ENCODE measurements at regions not wholly inside any gene's neighbourhood (a gene's known extent, or its start where the extent isn't known, plus 50 kb on each side); places are given as distances from the start of the nearest gene placed in this dataset.

DNA sequence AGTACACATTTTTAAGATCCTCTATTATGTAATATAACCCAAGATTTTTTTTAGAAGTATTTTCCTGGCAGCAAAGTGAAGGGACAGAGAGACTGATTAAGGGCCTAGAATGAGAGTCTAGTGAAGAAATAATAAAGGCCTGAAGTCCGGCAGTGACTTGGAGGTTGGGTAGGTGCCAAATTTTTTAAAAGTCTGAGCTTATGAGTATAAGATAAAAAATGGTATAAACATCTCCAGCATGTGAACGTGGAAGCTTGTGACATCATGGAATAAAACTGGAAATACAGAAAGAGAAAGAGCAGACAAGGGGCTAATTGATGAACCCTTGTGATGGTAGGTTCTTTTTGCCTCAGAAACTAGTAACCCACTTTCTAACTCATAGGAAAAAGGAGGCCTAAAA, 174.6 kb downstream of the SUCLA2 start:
- no peak for TF ChIP-seq ZFX (IDR thresholded peaks at IDR 0.05; ENCODE audit: borderline replicate concordance)
- TF ChIP-seq, protein P1, sequence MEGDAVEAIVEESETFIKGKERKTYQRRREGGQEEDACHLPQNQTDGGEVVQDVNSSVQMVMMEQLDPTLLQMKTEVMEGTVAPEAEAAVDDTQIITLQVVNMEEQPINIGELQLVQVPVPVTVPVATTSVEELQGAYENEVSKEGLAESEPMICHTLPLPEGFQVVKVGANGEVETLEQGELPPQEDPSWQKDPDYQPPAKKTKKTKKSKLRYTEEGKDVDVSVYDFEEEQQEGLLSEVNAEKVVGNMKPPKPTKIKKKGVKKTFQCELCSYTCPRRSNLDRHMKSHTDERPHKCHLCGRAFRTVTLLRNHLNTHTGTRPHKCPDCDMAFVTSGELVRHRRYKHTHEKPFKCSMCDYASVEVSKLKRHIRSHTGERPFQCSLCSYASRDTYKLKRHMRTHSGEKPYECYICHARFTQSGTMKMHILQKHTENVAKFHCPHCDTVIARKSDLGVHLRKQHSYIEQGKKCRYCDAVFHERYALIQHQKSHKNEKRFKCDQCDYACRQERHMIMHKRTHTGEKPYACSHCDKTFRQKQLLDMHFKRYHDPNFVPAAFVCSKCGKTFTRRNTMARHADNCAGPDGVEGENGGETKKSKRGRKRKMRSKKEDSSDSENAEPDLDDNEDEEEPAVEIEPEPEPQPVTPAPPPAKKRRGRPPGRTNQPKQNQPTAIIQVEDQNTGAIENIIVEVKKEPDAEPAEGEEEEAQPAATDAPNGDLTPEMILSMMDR (IDR thresholded peaks at IDR 0.05) = no peak
- no peak overlapping the region for H3K27ac ChIP-seq

DNA sequence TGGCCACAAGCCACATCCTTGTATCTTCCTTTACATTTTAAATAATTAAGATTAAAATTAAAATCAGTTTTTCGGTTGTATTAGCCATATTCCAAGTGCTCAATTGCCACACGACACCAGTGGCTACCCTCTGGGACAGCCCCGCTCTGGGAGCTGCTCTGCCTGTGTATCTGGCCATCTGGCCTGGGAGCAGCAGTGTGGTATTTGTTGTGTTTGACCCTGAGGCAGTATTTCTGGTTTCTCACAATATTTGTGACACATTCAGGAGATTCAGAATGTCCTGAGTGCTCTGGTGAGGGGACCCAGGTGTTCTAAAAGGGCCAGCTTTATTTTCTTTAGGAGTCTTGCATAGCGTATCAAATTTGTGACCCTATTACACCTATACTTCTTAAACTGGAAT, 179.0 kb downstream of the SUCLA2 start:
- H3K27ac ChIP-seq = no peak overlapping the region
- no peak for TF ChIP-seq ZFX (IDR thresholded peaks at IDR 0.05; ENCODE audit: borderline replicate concordance)
- TF ChIP-seq, protein P1 (IDR thresholded peaks at IDR 0.05) = no peak

DNA sequence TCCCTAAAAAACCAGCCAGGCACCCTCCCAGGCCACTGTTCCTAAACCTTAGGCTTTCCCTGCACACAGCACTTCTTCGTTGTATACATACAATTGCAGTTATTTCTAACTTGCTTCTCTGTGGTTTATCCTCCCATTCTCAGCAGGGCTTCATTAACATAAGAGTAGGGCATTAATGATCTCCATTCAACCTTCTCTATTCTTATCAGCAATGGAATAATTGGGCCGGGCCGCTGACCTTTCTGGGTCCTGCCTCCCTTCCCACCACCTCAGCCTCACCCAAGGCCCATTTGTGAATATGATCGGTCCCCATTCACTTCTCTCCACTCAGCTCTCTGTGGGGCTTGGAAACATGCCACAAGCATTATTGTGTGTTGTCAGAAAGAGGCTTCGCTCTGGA, 184.2 kb downstream of the SUCLA2 start:
- no peak for TF ChIP-seq ZFX (IDR thresholded peaks at IDR 0.05; ENCODE audit: borderline replicate concordance)
- TF ChIP-seq, protein P1 (IDR thresholded peaks at IDR 0.05) = no peak
- H3K27ac ChIP-seq = no peak overlapping the region

DNA sequence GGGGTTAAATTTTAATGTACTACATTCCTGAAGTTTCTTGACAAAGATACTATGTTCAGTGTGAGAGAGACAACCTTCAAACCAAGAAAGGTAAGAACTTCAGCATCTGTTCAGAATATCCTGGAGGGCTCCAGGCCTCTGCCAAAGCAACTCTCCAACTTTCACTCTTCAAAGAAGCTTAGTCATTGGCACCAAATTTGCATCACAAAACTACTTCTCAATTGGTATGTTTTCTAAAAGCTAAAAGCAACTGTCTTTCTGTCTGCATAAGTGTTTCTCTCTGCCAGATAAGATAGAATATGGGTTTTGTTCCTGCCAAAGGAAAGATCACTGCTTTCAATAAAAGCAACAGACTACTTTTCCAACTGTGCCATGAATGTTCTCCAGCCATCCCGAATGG, 187.4 kb downstream of the SUCLA2 start:
- TF ChIP-seq ZFX (IDR thresholded peaks at IDR 0.05; ENCODE audit: borderline replicate concordance) = no peak
- TF ChIP-seq, protein P1 (IDR thresholded peaks at IDR 0.05) = no peak
- no peak overlapping the region for H3K27ac ChIP-seq

DNA sequence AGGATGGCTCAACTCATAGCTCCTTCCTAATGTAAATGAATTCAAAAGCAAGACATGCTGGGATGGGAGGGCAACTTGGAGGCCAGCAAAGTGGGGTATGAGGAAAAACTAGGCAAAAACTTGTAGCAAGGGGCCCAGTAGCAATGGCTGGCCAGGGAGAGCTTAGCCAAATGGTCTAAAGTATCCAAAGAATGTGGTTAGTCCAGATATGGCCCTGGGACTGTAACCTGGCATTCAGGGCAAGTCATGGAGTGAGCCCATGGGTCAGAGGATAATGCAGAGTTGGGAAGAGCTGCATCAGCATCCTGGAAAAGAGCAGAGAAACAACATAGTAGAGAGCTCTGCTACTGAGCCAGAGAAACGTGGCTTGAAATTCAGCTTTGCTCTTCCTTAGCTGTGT, 191.7 kb downstream of the SUCLA2 start:
- TF ChIP-seq ZFX (IDR thresholded peaks at IDR 0.05; ENCODE audit: borderline replicate concordance) = no peak
- TF ChIP-seq, protein P1 (IDR thresholded peaks at IDR 0.05) = no peak

DNA sequence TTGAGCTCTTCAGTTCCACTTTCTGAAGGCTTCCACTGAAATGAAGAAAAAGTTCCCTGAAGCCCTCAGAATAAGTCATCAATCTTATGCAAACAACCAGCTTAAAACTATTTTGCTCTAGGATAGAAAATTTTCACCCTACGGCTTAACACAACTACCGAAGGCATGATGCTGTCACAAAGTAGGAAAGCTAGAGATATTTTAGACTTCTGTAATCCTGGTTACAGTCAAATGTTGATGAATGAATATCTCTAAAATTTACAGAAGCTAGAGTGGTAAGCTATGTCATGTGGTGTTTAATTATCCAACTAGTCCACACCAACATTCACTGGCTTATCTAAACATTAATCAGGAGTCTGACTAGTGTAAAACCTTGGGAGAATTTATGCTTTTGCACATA, 197.9 kb downstream of the SUCLA2 start:
- no peak for TF ChIP-seq ZFX (IDR thresholded peaks at IDR 0.05; ENCODE audit: borderline replicate concordance)
- TF ChIP-seq, protein P1 (IDR thresholded peaks at IDR 0.05) = no peak
- no peak overlapping the region for H3K27ac ChIP-seq

More for the DNA sequence above, 191.7 kb downstream of the SUCLA2 start:
- H3K27ac ChIP-seq = no peak overlapping the region

DNA sequence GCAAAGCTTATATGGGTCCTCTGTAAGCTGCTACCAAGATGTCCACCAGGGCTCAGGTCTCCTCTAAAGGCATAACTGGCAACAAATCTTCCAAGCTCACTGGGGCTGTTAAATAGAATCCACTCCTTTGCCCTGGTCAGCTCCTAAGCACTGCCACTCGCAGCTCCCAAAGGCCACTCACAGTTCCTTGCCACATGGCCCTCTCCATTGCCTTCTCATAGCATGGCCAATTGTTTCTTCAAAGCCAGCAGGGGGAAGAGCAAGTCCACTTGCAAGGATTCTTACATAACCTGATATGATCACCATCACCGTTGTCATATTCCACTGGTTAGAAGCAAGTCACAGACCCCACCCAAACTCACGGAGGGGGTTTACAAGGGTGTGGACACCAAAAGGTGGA, 199.5 kb downstream of the SUCLA2 start:
- H3K27ac ChIP-seq = no peak overlapping the region
- TF ChIP-seq ZFX (IDR thresholded peaks at IDR 0.05; ENCODE audit: borderline replicate concordance) = no peak
- TF ChIP-seq, protein P1 (IDR thresholded peaks at IDR 0.05) = no peak

All from 22Rv1 (cell line).